ENCODE measurements at regions not wholly inside any gene's neighbourhood (a gene's known extent, or its start where the extent isn't known, plus 50 kb on each side); places are given as distances from the start of the nearest gene placed in this dataset.

- no peak overlapping the region for H3K4me3 ChIP-seq (ENCODE audit: insufficient read depth, low read length, poor library complexity, severe bottlenecking)
- no peaks in the 10 kb centered on the region for H3K27me3 ChIP-seq (ENCODE audit: low read length)
- H3F3A ChIP-seq (ENCODE audit: insufficient read depth) = no peaks in the 10 kb centered on the region
- H3K79me2 ChIP-seq (ENCODE audit: insufficient read depth, low read length) = no peaks in the 10 kb centered on the region
- no peak for TF ChIP-seq EZH2phosphoT487 (conservative IDR thresholded peaks at IDR 0.05; ENCODE audit: low read length)
- TF ChIP-seq, protein P1, sequence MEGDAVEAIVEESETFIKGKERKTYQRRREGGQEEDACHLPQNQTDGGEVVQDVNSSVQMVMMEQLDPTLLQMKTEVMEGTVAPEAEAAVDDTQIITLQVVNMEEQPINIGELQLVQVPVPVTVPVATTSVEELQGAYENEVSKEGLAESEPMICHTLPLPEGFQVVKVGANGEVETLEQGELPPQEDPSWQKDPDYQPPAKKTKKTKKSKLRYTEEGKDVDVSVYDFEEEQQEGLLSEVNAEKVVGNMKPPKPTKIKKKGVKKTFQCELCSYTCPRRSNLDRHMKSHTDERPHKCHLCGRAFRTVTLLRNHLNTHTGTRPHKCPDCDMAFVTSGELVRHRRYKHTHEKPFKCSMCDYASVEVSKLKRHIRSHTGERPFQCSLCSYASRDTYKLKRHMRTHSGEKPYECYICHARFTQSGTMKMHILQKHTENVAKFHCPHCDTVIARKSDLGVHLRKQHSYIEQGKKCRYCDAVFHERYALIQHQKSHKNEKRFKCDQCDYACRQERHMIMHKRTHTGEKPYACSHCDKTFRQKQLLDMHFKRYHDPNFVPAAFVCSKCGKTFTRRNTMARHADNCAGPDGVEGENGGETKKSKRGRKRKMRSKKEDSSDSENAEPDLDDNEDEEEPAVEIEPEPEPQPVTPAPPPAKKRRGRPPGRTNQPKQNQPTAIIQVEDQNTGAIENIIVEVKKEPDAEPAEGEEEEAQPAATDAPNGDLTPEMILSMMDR (IDR thresholded peaks at IDR 0.05; ENCODE audit: insufficient read depth, low read length, poor library complexity, severe bottlenecking) = no peak
- H3K27ac ChIP-seq (ENCODE audit: low read depth, low read length) = no peak overlapping the region
- H3K4me2 ChIP-seq (ENCODE audit: low read depth, low read length, poor library complexity, severe bottlenecking) = no peak overlapping the region
- H4K20me1 ChIP-seq (ENCODE audit: low read depth, low read length) = no peaks in the 10 kb centered on the region
- H3K9me3 ChIP-seq (ENCODE audit: insufficient read depth, low read length) = no peaks in the 10 kb centered on the region
- H3K36me3 ChIP-seq (ENCODE audit: low read length) = no peaks in the 10 kb centered on the region
- H2AFZ ChIP-seq (ENCODE audit: low read depth, low read length, severe bottlenecking) = no peak overlapping the region
- H3K9me2 ChIP-seq (replicated peaks; ENCODE audit: insufficient read depth, low read length) = no peaks in the 10 kb centered on the region
- H3K9ac ChIP-seq (ENCODE audit: low read length) = no peak overlapping the region
Observed at GRCh38 chr2:23230885-23231284, 154.1 kb upstream of the KLHL29 start.

DNA sequence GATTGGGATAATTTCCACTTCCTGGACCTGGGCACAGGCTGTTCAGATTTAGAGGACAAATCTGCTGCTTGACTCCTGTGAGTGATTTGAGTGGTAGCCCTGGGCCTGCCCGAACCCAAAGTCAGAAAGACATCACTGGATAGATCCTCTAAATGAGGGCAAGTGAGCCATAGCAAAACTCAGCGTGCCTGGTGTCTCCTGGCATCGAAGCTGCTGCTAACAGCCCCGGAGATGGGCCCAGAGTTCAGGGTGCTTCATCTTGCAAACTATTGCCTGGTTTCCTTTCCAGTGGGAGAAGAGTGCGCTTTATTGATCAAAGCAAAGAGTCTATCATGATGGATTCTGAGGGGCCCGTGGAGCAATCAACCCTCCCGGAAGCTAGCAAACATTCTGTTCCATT is 153.1 kb upstream of the KLHL29 start:
- Histone ChIP-seq H3K36me3 (ENCODE audit: low read length) (no peaks in the 10 kb centered on the region), H3K9ac (ENCODE audit: low read length) (no peak overlapping the region), H4K20me1 (ENCODE audit: low read depth, low read length) (no peaks in the 10 kb centered on the region), H3K27ac (ENCODE audit: low read depth, low read length) (no peak overlapping the region), H3K9me3 (ENCODE audit: insufficient read depth, low read length) (no peaks in the 10 kb centered on the region), H3K79me2 (ENCODE audit: insufficient read depth, low read length) (no peaks in the 10 kb centered on the region), H2AFZ (ENCODE audit: low read depth, low read length, severe bottlenecking) (no peak overlapping the region), H3K4me2 (ENCODE audit: low read depth, low read length, poor library complexity, severe bottlenecking) (no peak overlapping the region), H3K27me3 (ENCODE audit: low read length) (no peaks in the 10 kb centered on the region), H3K4me3 (ENCODE audit: insufficient read depth, low read length, poor library complexity, severe bottlenecking) (no peak overlapping the region), H3K9me2 (replicated peaks; ENCODE audit: insufficient read depth, low read length) (no peaks in the 10 kb centered on the region), H3F3A (ENCODE audit: insufficient read depth) (no peaks in the 10 kb centered on the region)
- no peak for TF ChIP-seq EZH2phosphoT487 (conservative IDR thresholded peaks at IDR 0.05; ENCODE audit: low read length)
- TF ChIP-seq, protein P1 (IDR thresholded peaks at IDR 0.05; ENCODE audit: insufficient read depth, low read length, poor library complexity, severe bottlenecking) = no peak

GRCh38 chr2:23235292-23235691 is 149.7 kb upstream of the KLHL29 start:
- Histone ChIP-seq H3K4me3 (ENCODE audit: insufficient read depth, low read length, poor library complexity, severe bottlenecking) (no peak overlapping the region), H3K4me2 (ENCODE audit: low read depth, low read length, poor library complexity, severe bottlenecking) (no peak overlapping the region)
- no peak for TF ChIP-seq EZH2phosphoT487 (conservative IDR thresholded peaks at IDR 0.05; ENCODE audit: low read length)
- TF ChIP-seq, protein P1 (IDR thresholded peaks at IDR 0.05; ENCODE audit: insufficient read depth, low read length, poor library complexity, severe bottlenecking) = no peak

More at GRCh38 chr2:23235292-23235691, 149.7 kb upstream of the KLHL29 start:
- H3K27ac ChIP-seq (ENCODE audit: low read depth, low read length) = no peak overlapping the region
- no peaks in the 10 kb centered on the region for H4K20me1 ChIP-seq (ENCODE audit: low read depth, low read length)
- no peaks in the 10 kb centered on the region for H3F3A ChIP-seq (ENCODE audit: insufficient read depth)
- H3K9me3 ChIP-seq (ENCODE audit: insufficient read depth, low read length) = no peaks in the 10 kb centered on the region
- no peaks in the 10 kb centered on the region for H3K9me2 ChIP-seq (replicated peaks; ENCODE audit: insufficient read depth, low read length)
- H3K79me2 ChIP-seq (ENCODE audit: insufficient read depth, low read length) = no peaks in the 10 kb centered on the region
- no peak overlapping the region for H2AFZ ChIP-seq (ENCODE audit: low read depth, low read length, severe bottlenecking)
- H3K27me3 ChIP-seq (ENCODE audit: low read length) = no peaks in the 10 kb centered on the region
- H3K9ac ChIP-seq (ENCODE audit: low read length) = no peak overlapping the region
- H3K36me3 ChIP-seq (ENCODE audit: low read length) = no peaks in the 10 kb centered on the region
